ENCODE measurements at regions not wholly inside any gene's neighbourhood (a gene's known extent, or its start where the extent isn't known, plus 50 kb on each side); places are given as distances from the start of the nearest gene placed in this dataset.

- Histone ChIP-seq H3K27ac (no peak overlapping the region), H3K4me3 (no peak overlapping the region), H3K27me3 (no peaks in the 10 kb centered on the region), H3K36me3 (no peaks in the 10 kb centered on the region), H3K4me1 (ENCODE audit: insufficient read depth) (no peaks in the 10 kb centered on the region), H3K9me3 (no peaks in the 10 kb centered on the region)
- WGBS, 3 donors, result 22 to 26% (median 24%) methylated on average over 1 of the region's 1 CpG
- DNase-seq, result no peak
- intact Hi-C loops (cut with DNase I), result no loop called here
- no peak for TF ChIP-seq POLR2A (IDR thresholded peaks at IDR 0.05)
- no peak for TF ChIP-seq EP300 (IDR thresholded peaks at IDR 0.05)
- TF ChIP-seq CTCF (IDR thresholded peaks at IDR 0.05), result no peak
Observed at GRCh38 chr13:62483774-62484173, 1068.1 kb upstream of the PCDH20 start.

GRCh38 chr13:62482351-62482750 is 1066.7 kb upstream of the PCDH20 start:
- no peaks in the 10 kb centered on the region for H3K27me3 ChIP-seq
- H3K9me3 ChIP-seq, result no peaks in the 10 kb centered on the region
- DNase-seq, result no peak
- no peak for TF ChIP-seq CTCF (IDR thresholded peaks at IDR 0.05)
- TF ChIP-seq EP300 (IDR thresholded peaks at IDR 0.05), result no peak
- TF ChIP-seq POLR2A (IDR thresholded peaks at IDR 0.05), result no peak
- H3K4me1 ChIP-seq (ENCODE audit: insufficient read depth), result no peaks in the 10 kb centered on the region
- intact Hi-C loops (cut with DNase I), result no loop called here
- no peak overlapping the region for H3K27ac ChIP-seq
- H3K36me3 ChIP-seq, result no peaks in the 10 kb centered on the region
- no peak overlapping the region for H3K4me3 ChIP-seq
- 85 to 92% (median 90%) methylated on average over 3 of the region's 3 CpGs for WGBS, 3 donors

- Histone ChIP-seq H3K9me3 (no peaks in the 10 kb centered on the region), H3K27ac (no peak overlapping the region), H3K4me3 (no peak overlapping the region), H3K36me3 (no peaks in the 10 kb centered on the region), H3K27me3 (peaks cover 3% of the 10 kb centered on the region), H3K4me1 (ENCODE audit: insufficient read depth) (no peaks in the 10 kb centered on the region)
- intact Hi-C loops (cut with DNase I), result no loop called here
- DNase-seq, result no peak
- TF ChIP-seq EP300 (IDR thresholded peaks at IDR 0.05) (no peak), POLR2A (IDR thresholded peaks at IDR 0.05) (no peak), CTCF (IDR thresholded peaks at IDR 0.05) (no peak)
- 89 to 94% (median 93%) methylated on average over 3 of the region's 3 CpGs for WGBS, 3 donors
Observed at GRCh38 chr13:62473944-62474237, 1058.2 kb upstream of the PCDH20 start.

GRCh38 chr13:62473190-62473943 is 1057.7 kb upstream of the PCDH20 start:
- intact Hi-C loops (cut with DNase I), result no loop called here
- H3K4me3 ChIP-seq, result no peak overlapping the region
- DNase-seq, result no peak
- H3K27ac ChIP-seq, result no peak overlapping the region
- H3K9me3 ChIP-seq, result no peaks in the 10 kb centered on the region
- H3K4me1 ChIP-seq (ENCODE audit: insufficient read depth), result no peaks in the 10 kb centered on the region
- H3K27me3 ChIP-seq, result peaks cover 3% of the 10 kb centered on the region
- TF ChIP-seq EP300 (IDR thresholded peaks at IDR 0.05) (no peak), CTCF (IDR thresholded peaks at IDR 0.05) (no peak), POLR2A (IDR thresholded peaks at IDR 0.05) (no peak)
- WGBS, 3 donors, result 37 to 77% (median 68%) methylated on average over 2 of the region's 2 CpGs
- H3K36me3 ChIP-seq, result no peaks in the 10 kb centered on the region

Data from ovary (tissue), 7 donors.